ENCODE measurements at regions not wholly inside any gene's neighbourhood (a gene's known extent, or its start where the extent isn't known, plus 50 kb on each side); places are given as distances from the start of the nearest gene placed in this dataset.

GRCh38 chr6:137693711-137694110 is 173.3 kb upstream of the TNFAIP3 start:
- TF ChIP-seq CTCF (IDR thresholded peaks at IDR 0.05): no peak
- no peak for TF ChIP-seq POLR2A (IDR thresholded peaks at IDR 0.05)

Data from lower leg skin (tissue), 3 donors.